Immature natural killer cell (primary cell): ENCODE measurements at regions not wholly inside any gene's neighbourhood (a gene's known extent, or its start where the extent isn't known, plus 50 kb on each side); places are given as distances from the start of the nearest gene placed in this dataset.

Experiments used
- DNase-seq, 3 donors: peaks; one replicate each; pipeline ENCODE4 v3.0.0; 2022; ENCODE audit warnings: mixed read lengths in 1 of 3
- H3K27ac Mint-ChIP-seq, 6 donors: one replicate each; pipeline ENCODE4 v1.8.0; 2020; ENCODE audit warnings: mixed read lengths in 6 of 6, mild to moderate bottlenecking in 5 of 6, inconsistent platforms in 4 of 6, moderate library complexity in 3 of 6
- H3K27me3 Mint-ChIP-seq, 3 donors: one replicate each; pipeline ENCODE4 v1.8.0; 2020 to 2021; ENCODE audit warnings: low read depth in 3 of 3, mild to moderate bottlenecking in 3 of 3, mixed read lengths in 3 of 3, moderate library complexity in 3 of 3, inconsistent platforms in 1 of 3
- H3K36me3 Mint-ChIP-seq, 3 donors: one replicate each; pipeline ENCODE4 v1.8.0; 2020; ENCODE audit warnings: mixed read lengths in 3 of 3, inconsistent platforms in 2 of 3, mild to moderate bottlenecking in 2 of 3
- H3K4me1 Mint-ChIP-seq, 2 donors: one replicate each; pipeline ENCODE4 v1.8.0; 2020; ENCODE audit warnings: inconsistent platforms in 2 of 2, mild to moderate bottlenecking in 2 of 2, mixed read lengths in 2 of 2, moderate library complexity in 1 of 2
- H3K4me3 Mint-ChIP-seq, 5 donors: one replicate each; pipeline ENCODE4 v1.8.0; 2020; ENCODE audit warnings: mild to moderate bottlenecking in 5 of 5, mixed read lengths in 5 of 5, inconsistent platforms in 3 of 5, moderate library complexity in 3 of 5
- H3K9me3 Mint-ChIP-seq, 6 donors: one replicate each; pipeline ENCODE4 v1.8.0; 2020; ENCODE audit warnings: mild to moderate bottlenecking in 6 of 6, mixed read lengths in 6 of 6, inconsistent platforms in 4 of 6, moderate library complexity in 3 of 6

- no peak for DNase-seq
- Mint-ChIP-seq H3K27me3 (peaks cover 0 to 3% (median 0%) of the 10 kb centered on the region in 3 donors), H3K4me3 (no peak overlapping the region), H3K36me3 (no peaks in the 10 kb centered on the region), H3K4me1 (no peaks in the 10 kb centered on the region), H3K27ac (no peak overlapping the region), H3K9me3 (peaks cover 0 to 6% (median 0%) of the 10 kb centered on the region in 6 donors)
Observed at GRCh38 chr2:126356631-126357030, 299.3 kb upstream of the GYPC start.

DNA sequence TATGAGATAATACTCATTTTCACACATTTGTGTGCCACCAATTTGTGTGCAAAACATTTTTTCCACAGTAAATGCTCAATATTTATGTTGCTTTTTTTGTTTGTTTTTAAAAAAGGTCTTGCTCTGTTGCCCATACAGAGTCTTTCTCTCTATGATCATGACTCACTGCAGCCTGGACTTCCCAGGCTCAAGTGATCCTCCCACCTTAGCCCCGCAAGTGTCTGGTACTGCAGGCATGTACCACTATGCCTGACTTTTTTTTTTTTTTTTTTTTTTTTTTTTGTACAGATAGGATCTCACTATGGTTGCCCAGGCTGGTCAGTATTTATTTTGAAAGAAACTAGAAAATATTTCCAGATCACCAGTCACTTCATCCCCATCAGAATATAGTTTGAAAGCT lies 297.8 kb upstream of the GYPC start:
- Mint-ChIP-seq H3K4me3 (no peak overlapping the region), H3K9me3 (peaks cover 0 to 2% (median 0%) of the 10 kb centered on the region in 6 donors), H3K4me1 (no peaks in the 10 kb centered on the region), H3K27me3 (no peaks in the 10 kb centered on the region), H3K36me3 (no peaks in the 10 kb centered on the region), H3K27ac (no peak overlapping the region)
- no peak for DNase-seq

- H3K27ac Mint-ChIP-seq: no peak overlapping the region
- no peaks in the 10 kb centered on the region for H3K36me3 Mint-ChIP-seq
- no peak overlapping the region for H3K4me3 Mint-ChIP-seq
- H3K4me1 Mint-ChIP-seq: no peaks in the 10 kb centered on the region
- DNase-seq: no peak
- peaks cover 0 to 2% (median 0%) of the 10 kb centered on the region in 3 donors for H3K27me3 Mint-ChIP-seq
- peaks cover 0 to 2% (median 0%) of the 10 kb centered on the region in 6 donors for H3K9me3 Mint-ChIP-seq
Observed at GRCh38 chr2:126359494-126359893, 296.5 kb upstream of the GYPC start.

DNA sequence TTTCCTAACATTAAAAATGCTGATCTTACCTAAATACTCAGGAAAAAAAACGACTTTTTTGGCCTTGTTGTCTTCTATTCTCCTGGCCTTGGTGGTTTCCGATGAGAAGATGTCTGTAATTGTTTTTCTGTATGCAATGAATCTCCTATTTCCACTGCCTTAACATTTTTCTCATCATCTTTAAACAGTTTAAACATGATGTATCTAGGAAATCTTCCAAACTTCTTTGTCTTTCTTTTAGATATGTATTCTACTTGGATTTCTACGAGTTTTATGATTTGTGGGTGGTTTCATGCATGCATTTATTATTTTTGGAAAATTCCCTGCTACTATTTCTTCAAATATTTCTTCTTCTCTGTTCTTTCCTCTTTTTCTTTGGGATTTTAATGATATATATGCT lies 288.6 kb upstream of the GYPC start:
- Mint-ChIP-seq H3K27ac (no peak overlapping the region), H3K36me3 (no peaks in the 10 kb centered on the region), H3K9me3 (no peaks in the 10 kb centered on the region), H3K27me3 (peaks cover 1 to 4% (median 2%) of the 10 kb centered on the region in 3 donors), H3K4me3 (no peak overlapping the region), H3K4me1 (no peaks in the 10 kb centered on the region)
- no peak for DNase-seq

- Mint-ChIP-seq H3K4me3 (no peak overlapping the region), H3K27me3 (peaks cover 2 to 4% (median 4%) of the 10 kb centered on the region in 3 donors), H3K4me1 (no peaks in the 10 kb centered on the region), H3K27ac (no peak overlapping the region), H3K36me3 (no peaks in the 10 kb centered on the region), H3K9me3 (no peaks in the 10 kb centered on the region)
- no peak for DNase-seq
Observed at GRCh38 chr2:126368758-126369157, 287.2 kb upstream of the GYPC start.

GRCh38 chr2:126370201-126370600 lies 285.8 kb upstream of the GYPC start:
- Mint-ChIP-seq H3K4me1 (no peaks in the 10 kb centered on the region), H3K27me3 (peaks cover under 1 to 4% (median 2%) of the 10 kb centered on the region in 3 donors), H3K27ac (no peak overlapping the region), H3K36me3 (no peaks in the 10 kb centered on the region), H3K4me3 (no peak overlapping the region), H3K9me3 (no peaks in the 10 kb centered on the region)
- DNase-seq: no peak

GRCh38 chr2:126372406-126372805 lies 283.6 kb upstream of the GYPC start:
- no peak for DNase-seq
- H3K36me3 Mint-ChIP-seq: no peaks in the 10 kb centered on the region
- H3K27ac Mint-ChIP-seq: no peak overlapping the region
- H3K27me3 Mint-ChIP-seq: peaks cover 0 to 2% (median 2%) of the 10 kb centered on the region in 3 donors
- H3K4me3 Mint-ChIP-seq: no peak overlapping the region
- H3K4me1 Mint-ChIP-seq: no peaks in the 10 kb centered on the region
- H3K9me3 Mint-ChIP-seq: peaks cover 0 to 5% (median 0%) of the 10 kb centered on the region in 6 donors

GRCh38 chr2:126378176-126378575 lies 277.8 kb upstream of the GYPC start:
- no peaks in the 10 kb centered on the region for H3K4me1 Mint-ChIP-seq
- H3K4me3 Mint-ChIP-seq: no peak overlapping the region
- H3K27me3 Mint-ChIP-seq: peaks cover 1 to 8% (median 5%) of the 10 kb centered on the region in 3 donors
- H3K27ac Mint-ChIP-seq: no peak overlapping the region
- no peaks in the 10 kb centered on the region for H3K36me3 Mint-ChIP-seq
- peaks cover 0 to 8% (median 0%) of the 10 kb centered on the region in 6 donors for H3K9me3 Mint-ChIP-seq
- DNase-seq: no peak

DNA sequence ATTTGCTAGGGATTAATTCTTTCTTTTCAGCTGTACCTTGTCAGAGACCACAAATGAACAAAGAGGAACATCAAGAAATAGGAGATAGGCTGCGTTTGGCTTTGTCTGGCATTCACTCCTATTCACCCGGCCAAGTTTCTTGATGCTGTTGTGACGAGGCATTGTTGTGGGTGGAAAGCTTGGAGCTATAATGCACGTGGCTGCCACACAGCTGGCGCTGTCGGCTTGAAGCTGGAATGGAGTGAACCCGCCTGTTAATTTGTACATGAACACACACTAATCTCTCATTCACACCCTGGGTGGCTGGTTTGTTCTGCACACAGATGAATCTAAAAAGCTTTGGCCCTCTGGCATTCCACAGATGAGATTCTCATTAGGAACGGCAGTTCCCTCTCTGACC lies 274.9 kb upstream of the GYPC start:
- H3K9me3 Mint-ChIP-seq: peaks cover 0 to 8% (median 3%) of the 10 kb centered on the region in 6 donors
- H3K4me1 Mint-ChIP-seq: no peaks in the 10 kb centered on the region
- no peak overlapping the region for H3K4me3 Mint-ChIP-seq
- H3K36me3 Mint-ChIP-seq: no peaks in the 10 kb centered on the region
- peaks cover 1 to 5% (median 5%) of the 10 kb centered on the region in 3 donors for H3K27me3 Mint-ChIP-seq
- DNase-seq: no peak
- no peak overlapping the region for H3K27ac Mint-ChIP-seq

DNA sequence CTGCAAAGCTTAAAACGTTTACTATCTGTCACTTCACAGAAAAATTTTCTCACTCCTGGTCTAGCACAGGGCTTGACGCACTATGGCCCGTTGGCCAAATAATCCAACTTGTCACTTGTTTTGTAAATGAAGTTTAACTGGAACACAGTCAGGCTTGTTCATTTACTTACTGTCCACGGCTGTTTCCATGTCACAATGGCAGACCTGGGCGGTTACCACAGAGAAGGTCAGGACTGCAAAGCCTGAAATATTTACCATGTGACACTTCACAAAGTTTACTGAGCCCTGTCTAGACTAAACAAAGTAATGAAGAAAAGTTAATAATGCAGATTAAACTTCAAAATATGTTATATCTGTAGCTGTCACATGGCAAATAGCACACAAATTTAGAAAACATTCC lies 273.0 kb upstream of the GYPC start:
- Mint-ChIP-seq H3K27ac (no peak overlapping the region), H3K9me3 (peaks cover 0 to 19% (median 9%) of the 10 kb centered on the region in 6 donors), H3K36me3 (no peaks in the 10 kb centered on the region), H3K27me3 (peaks cover 1 to 5% (median 5%) of the 10 kb centered on the region in 3 donors), H3K4me1 (no peaks in the 10 kb centered on the region), H3K4me3 (no peak overlapping the region)
- DNase-seq: no peak

GRCh38 chr2:126383800-126384199 lies 272.2 kb upstream of the GYPC start:
- no peaks in the 10 kb centered on the region for H3K36me3 Mint-ChIP-seq
- no peaks in the 10 kb centered on the region for H3K4me1 Mint-ChIP-seq
- peaks cover 0 to 19% (median 9%) of the 10 kb centered on the region in 6 donors for H3K9me3 Mint-ChIP-seq
- no peak overlapping the region for H3K27ac Mint-ChIP-seq
- H3K4me3 Mint-ChIP-seq: no peak overlapping the region
- H3K27me3 Mint-ChIP-seq: peaks cover 1 to 5% (median 5%) of the 10 kb centered on the region in 3 donors
- DNase-seq: no peak

- H3K9me3 Mint-ChIP-seq: peaks cover 0 to 19% (median 9%) of the 10 kb centered on the region in 6 donors
- H3K27ac Mint-ChIP-seq: no peak overlapping the region
- H3K4me1 Mint-ChIP-seq: no peaks in the 10 kb centered on the region
- no peak for DNase-seq
- H3K27me3 Mint-ChIP-seq: peaks cover 0 to 9% (median 0%) of the 10 kb centered on the region in 3 donors
- no peak overlapping the region for H3K4me3 Mint-ChIP-seq
- H3K36me3 Mint-ChIP-seq: no peaks in the 10 kb centered on the region
Observed at GRCh38 chr2:126385441-126385840, 270.5 kb upstream of the GYPC start.

DNA sequence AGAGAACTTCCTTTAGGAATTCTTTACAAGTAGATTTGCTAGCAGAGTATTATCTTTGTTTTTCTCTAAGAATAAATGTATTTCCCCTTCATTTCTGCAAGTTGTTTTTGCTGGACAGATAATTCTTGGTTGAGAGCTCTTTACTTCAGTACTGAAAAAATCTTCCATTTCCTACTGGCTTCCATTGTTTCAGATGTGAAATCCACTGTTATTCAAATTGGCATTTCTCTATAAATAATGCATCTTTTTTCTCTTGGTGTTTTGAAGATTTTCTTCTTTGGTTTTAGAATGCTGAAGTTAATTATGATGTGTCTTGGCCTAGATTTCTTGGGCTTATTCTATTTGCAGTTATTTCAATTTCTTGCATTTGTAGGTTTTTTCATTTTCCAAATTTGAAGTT lies 270.0 kb upstream of the GYPC start:
- Mint-ChIP-seq H3K27me3 (peaks cover 0 to 9% (median 0%) of the 10 kb centered on the region in 3 donors), H3K4me3 (no peak overlapping the region), H3K4me1 (no peaks in the 10 kb centered on the region), H3K36me3 (no peaks in the 10 kb centered on the region), H3K9me3 (peaks cover 0 to 19% (median 9%) of the 10 kb centered on the region in 6 donors), H3K27ac (no peak overlapping the region)
- DNase-seq: no peak

DNA sequence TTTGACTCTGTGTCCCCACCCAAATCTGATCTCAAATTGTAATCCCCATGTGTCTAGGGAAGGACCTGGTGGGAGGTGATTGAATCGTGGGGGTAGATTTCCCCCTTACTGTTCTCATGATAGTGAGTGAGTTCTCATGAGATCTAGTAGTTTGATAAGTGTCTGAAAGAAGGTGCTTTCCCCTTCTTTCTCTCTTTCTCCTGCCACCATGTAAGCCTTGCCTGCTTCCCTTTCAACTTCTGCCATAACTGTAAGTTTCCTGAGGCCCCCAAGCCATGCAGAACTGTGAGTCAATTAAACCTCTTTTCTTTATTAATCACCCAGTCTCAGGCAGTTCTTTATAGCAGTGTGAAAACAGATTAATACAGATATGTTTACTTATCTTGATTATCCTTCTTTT lies 266.5 kb upstream of the GYPC start:
- Mint-ChIP-seq H3K27me3 (peaks cover 0 to 10% (median 3%) of the 10 kb centered on the region in 3 donors), H3K36me3 (no peaks in the 10 kb centered on the region), H3K9me3 (peaks cover 0 to 24% (median 9%) of the 10 kb centered on the region in 6 donors), H3K27ac (no peak overlapping the region), H3K4me1 (no peaks in the 10 kb centered on the region), H3K4me3 (no peak overlapping the region)
- no peak for DNase-seq

DNA sequence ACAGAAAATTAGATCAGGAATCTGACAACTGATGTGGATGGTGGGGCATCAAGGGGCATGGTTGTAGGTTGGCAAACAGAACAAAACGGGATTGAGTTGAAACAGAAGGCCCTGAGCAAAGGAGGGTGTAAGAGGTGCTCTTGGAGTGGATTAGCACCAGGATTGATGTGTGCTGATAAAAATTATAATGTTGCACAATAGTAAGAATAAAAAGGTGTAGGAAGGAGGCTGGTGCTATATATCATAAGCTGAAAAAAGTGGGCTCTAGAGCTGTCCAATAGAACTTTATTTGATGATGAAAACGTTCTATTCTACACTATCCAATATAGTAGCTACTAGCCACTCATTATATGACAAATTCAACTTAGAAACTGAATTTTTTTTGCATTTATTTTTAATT lies 263.1 kb upstream of the GYPC start:
- Mint-ChIP-seq H3K4me1 (no peaks in the 10 kb centered on the region), H3K27ac (no peak overlapping the region), H3K36me3 (no peaks in the 10 kb centered on the region), H3K4me3 (no peak overlapping the region), H3K27me3 (peaks cover 0 to 8% (median 5%) of the 10 kb centered on the region in 3 donors), H3K9me3 (peaks cover 0 to 5% (median 0%) of the 10 kb centered on the region in 6 donors)
- DNase-seq: no peak
